HL-60/S4 treated with retinoic acid at 250 ng/mL for 4 days and 3 days (cell line): ENCODE measurements at regions not wholly inside any gene's neighbourhood (a gene's known extent, or its start where the extent isn't known, plus 50 kb on each side); places are given as distances from the start of the nearest gene placed in this dataset.
"Not testable (repeated sequence)": the region's sequence is repeated elsewhere in the genome, so short reads cannot be mapped to it uniquely, and the experiment has no call there.

Experiments
- in situ Hi-C: fragments of 300-500 bp; cut with MboI; formaldehyde crosslinking; loops from 2 replicates; pipeline ENCODE4 v1.7.0; 2022; ENCODE audit warnings: low sequenced_read_pairs

- in situ Hi-C loops: no loop called here
Observed at GRCh38 chr6:16836144-16836981, 75.1 kb upstream of the ATXN1 start.

- in situ Hi-C loops: no loop called here
Observed at GRCh38 chr6:16834242-16834641, 73.0 kb upstream of the ATXN1 start.

GRCh38 chr6:16832721-16833120 lies 71.5 kb upstream of the ATXN1 start:
- in situ Hi-C loops: no loop called here

GRCh38 chr6:16832043-16832567 lies 70.8 kb upstream of the ATXN1 start:
- in situ Hi-C loops: no loop called here

GRCh38 chr6:16831136-16831535 lies 69.9 kb upstream of the ATXN1 start:
- in situ Hi-C loops: no loop called here

GRCh38 chr6:16828058-16828457 lies 66.8 kb upstream of the ATXN1 start:
- in situ Hi-C loops: no loop called here

GRCh38 chr6:16827627-16828026 lies 66.4 kb upstream of the ATXN1 start:
- in situ Hi-C loops: no loop called here

GRCh38 chr6:16825784-16826183 lies 64.5 kb upstream of the ATXN1 start:
- in situ Hi-C loops: no loop called here

- in situ Hi-C loops: no loop called here
Observed at GRCh38 chr6:16824845-16825685, 63.8 kb upstream of the ATXN1 start.

- in situ Hi-C loops: no loop called here
Observed at GRCh38 chr6:16823718-16824352, 62.6 kb upstream of the ATXN1 start.

GRCh38 chr6:16822975-16823717 lies 61.9 kb upstream of the ATXN1 start:
- in situ Hi-C loops: no loop called here

- in situ Hi-C loops: no loop called here
Observed at GRCh38 chr6:16822529-16822928, 61.3 kb upstream of the ATXN1 start.

GRCh38 chr6:16821834-16822264 lies 60.6 kb upstream of the ATXN1 start:
- in situ Hi-C loops: no loop called here

GRCh38 chr6:16820262-16820661 lies 59.0 kb upstream of the ATXN1 start:
- in situ Hi-C loops: not testable (repeated sequence)

- in situ Hi-C loops: no loop called here
Observed at GRCh38 chr6:16819752-16820151, 58.5 kb upstream of the ATXN1 start.

- in situ Hi-C loops: no loop called here
Observed at GRCh38 chr6:16818992-16819626, 57.8 kb upstream of the ATXN1 start.

GRCh38 chr6:16817594-16817993 lies 56.3 kb upstream of the ATXN1 start:
- in situ Hi-C loops: no loop called here

GRCh38 chr6:16816891-16817290 lies 55.6 kb upstream of the ATXN1 start:
- in situ Hi-C loops: no loop called here

GRCh38 chr6:16812993-16813392 lies 51.7 kb upstream of the ATXN1 start:
- in situ Hi-C loops: no loop called here
